ENCODE measurements at regions not wholly inside any gene's neighbourhood (a gene's known extent, or its start where the extent isn't known, plus 50 kb on each side); places are given as distances from the start of the nearest gene placed in this dataset.

DNA sequence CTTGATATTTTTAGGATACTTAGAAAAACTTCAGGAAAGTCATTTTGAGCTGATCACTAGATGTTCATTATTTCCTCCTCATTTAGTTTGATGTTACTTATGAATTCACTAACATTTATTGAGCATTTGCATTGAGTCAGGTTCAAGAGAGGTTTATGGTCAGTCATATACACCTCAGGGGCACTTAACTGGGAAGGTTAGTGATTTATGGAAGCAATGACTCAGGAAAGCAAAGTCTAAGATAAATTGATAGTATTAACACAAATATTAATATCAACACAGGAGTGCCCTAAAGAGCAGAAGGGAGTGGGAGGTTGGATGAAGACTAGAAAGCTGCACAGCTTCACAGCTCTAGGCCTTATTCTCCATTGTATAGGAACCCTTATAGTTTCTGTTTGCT, 177.0 kb upstream of the TNFAIP3 start:
- no peak for DNase-seq (ENCODE audit: low read depth)

GRCh38 chr6:137690721-137691120, 176.3 kb upstream of the TNFAIP3 start:
- DNase-seq (ENCODE audit: low read depth), result no peak

- no peak for DNase-seq (ENCODE audit: low read depth)
These were observed 174.8 kb upstream of the TNFAIP3 start for GRCh38 chr6:137692308-137692707.

DNA sequence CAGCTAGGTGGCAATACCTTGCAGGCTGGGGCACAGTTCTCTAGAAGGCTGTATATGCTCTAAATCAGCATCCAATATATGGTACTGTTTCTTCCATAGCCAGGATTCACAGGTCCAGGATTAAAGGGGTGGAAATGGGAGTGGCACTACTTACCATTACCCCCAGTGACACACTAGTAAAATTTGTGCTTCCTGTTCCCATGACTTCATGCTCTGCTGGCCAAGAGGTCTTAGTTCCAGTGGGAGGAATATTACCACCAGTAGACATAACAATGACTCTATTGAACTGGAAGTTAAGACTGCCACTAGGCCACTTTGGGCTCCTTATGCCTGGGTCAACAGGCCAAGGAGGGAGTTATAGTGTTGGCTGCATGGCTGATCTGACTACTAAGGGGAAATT, 174.3 kb upstream of the TNFAIP3 start:
- DNase-seq (ENCODE audit: low read depth), result no peak

- no peak for DNase-seq (ENCODE audit: low read depth)
These were observed 173.3 kb upstream of the TNFAIP3 start for GRCh38 chr6:137693711-137694110.

GRCh38 chr6:137696765-137697164, 170.3 kb upstream of the TNFAIP3 start:
- DNase-seq (ENCODE audit: low read depth), result no peak

GRCh38 chr6:137697267-137697938, 169.7 kb upstream of the TNFAIP3 start:
- DNase-seq (ENCODE audit: low read depth), result no peak

- DNase-seq (ENCODE audit: low read depth), result no peak
These were observed 168.4 kb upstream of the TNFAIP3 start for GRCh38 chr6:137698636-137699030.

DNA sequence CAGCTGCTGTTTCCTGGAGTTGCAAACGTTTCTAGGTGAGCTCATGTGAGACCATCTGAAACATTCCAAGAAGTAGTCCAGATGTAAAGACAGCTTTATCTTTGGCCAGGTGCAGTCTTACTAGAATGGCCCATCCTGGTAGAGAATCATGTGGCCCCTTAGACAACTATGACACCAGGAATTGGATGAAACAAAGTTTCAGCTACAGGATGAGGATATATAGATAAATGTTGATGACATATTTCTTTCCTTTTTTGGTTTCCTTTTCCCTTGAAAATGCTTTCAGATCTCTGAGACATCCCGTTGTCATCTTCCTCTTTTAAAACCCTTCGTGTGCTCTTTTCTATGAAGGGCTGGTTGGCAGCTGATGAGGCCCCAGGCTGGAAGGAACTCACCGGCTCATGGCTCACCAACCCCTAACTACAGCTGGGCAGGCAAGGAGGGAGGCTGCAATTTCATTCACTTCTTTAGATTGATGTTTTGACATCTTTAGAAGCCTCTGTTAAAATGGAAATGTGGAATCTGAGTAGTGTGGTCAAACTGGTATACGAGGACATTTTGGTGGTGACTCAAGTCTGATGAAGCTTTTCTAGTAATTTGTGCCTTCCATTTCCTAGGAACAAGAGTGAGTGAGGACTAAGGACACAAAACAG, 167.9 kb upstream of the TNFAIP3 start:
- DNase-seq (ENCODE audit: low read depth), result no peak

DNA sequence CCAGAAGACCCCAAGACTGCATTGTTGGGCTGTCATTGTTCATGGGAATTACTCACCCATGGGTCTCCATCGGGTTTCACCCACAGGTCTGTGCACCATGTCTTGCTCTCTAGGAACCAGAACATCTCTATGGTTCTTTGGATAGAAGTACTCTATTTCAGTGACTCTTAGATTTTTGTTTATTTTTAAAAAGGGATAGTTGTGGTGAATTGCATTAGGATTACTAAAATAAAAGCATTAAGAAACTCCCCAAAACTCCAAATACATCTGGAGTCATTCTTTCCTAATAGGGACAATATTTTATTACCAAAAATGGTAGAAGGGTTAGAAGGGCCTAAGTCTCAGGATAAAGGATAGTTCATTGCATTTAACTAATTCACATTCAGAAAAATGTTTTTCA, 166.9 kb upstream of the TNFAIP3 start:
- no peak for DNase-seq (ENCODE audit: low read depth)

DNA sequence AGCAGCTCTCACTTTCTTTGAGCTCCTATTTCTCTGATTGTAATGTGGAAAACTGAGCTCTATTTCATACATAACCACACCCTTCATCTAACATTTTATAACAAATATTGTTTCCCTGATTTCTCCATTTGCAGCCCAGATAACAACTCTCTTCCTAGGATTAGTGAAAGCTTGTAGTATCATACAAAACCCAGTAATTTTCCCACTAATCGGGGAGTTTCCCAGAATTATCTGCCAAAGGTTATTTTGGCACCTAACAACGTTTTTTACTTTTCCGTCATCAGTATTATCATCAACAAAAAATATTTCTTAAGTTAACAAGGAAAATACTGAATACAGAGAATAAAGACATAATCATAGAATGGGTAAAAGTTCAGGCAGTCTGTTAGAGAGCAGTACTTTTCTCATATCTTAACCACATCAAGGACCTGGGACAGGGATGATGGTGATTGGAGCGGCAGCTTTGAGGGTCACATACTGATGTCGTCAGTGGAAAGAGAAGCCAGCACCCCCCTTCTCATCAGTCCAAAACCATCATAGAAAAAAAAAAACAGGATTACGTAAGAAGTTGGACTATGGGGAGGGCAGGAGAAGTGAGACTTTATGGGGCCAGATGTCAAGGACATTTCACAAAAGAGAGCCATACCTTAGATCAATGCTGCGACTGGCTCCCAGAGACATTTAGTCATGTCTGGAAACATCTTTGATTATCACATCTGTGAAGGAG, 166.1 kb upstream of the TNFAIP3 start:
- DNase-seq (ENCODE audit: low read depth), result no peak

- no peak for DNase-seq (ENCODE audit: low read depth)
These were observed 165.1 kb upstream of the TNFAIP3 start for GRCh38 chr6:137701942-137702341.

- DNase-seq (ENCODE audit: low read depth), result no peak
These were observed 164.2 kb upstream of the TNFAIP3 start for GRCh38 chr6:137702791-137703424.

DNA sequence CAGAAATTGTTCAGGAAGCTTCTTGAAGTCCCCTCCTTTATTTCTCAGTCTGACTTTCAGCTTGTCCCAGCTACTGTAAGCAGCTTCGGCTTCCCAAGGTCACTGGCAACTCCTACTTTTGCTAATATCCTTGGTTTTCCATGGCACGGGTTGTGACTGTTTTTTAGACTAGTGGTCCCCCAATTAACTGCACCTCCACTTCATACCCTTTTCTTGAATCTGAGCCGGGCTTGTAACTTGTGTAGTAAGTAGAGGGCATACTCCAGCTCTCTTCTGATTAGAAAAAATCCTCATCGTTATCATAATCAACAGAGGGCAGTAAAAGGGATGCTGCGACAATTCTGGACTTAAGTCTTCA, 162.3 kb upstream of the TNFAIP3 start:
- DNase-seq (ENCODE audit: low read depth), result no peak

- DNase-seq (ENCODE audit: low read depth), result peak; percentile 47
These were observed 161.6 kb upstream of the TNFAIP3 start for GRCh38 chr6:137705160-137706082.

GRCh38 chr6:137706083-137706750, 160.8 kb upstream of the TNFAIP3 start:
- DNase-seq (ENCODE audit: low read depth), result no peak

DNA sequence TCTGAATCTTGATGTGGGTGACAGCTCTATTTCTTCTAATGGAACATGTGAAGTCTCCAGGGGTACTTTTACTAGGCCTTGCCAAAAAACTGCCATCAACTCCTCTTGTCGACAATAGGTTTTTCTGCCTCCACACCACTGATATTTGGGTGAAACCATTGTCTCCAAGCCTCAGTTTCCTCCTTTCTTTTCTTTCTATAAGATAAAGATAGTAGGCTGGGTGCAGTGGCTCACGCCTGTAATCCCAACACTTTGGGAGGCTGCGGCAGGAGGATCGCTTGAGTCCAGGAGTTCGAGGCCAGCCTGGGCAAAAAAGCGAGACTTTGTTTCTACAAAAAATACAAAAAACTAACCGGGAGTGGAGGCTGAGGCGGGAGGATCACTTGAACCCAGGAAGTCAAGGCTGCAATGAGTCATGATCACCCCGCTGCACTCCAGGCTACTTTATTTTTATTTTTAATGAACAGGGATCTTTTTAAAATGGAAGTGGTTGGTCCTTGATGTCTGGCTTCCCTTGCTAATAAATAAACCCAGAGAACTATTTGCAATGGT, 159.9 kb upstream of the TNFAIP3 start:
- no peak for DNase-seq (ENCODE audit: low read depth)

GRCh38 chr6:137707590-137708360, 159.3 kb upstream of the TNFAIP3 start:
- peak; percentile 57 for DNase-seq (ENCODE audit: low read depth)

- no peak for DNase-seq (ENCODE audit: low read depth)
These were observed 158.6 kb upstream of the TNFAIP3 start for GRCh38 chr6:137708481-137708880.
